CD14-positive monocyte (primary cell): ENCODE measurements at regions not wholly inside any gene's neighbourhood (a gene's known extent, or its start where the extent isn't known, plus 50 kb on each side); places are given as distances from the start of the nearest gene placed in this dataset.

Experiments used
- DNase-seq, 3 donors: peaks; one replicate each; pipeline ENCODE4 v3.0.0-alpha.2; 2011 to 2022
- H2AFZ ChIP-seq: 2 replicates; pipeline ENCODE4 v1.6.0; 2012; ENCODE audit warnings: mild to moderate bottlenecking, low read depth, low read length, inconsistent platforms; ENCODE audit not compliant: insufficient read depth, poor library complexity, severe bottlenecking
- H3K27ac ChIP-seq, 2 donors: 1 replicate in 1 of 2; 2 replicates in 1 of 2; pipeline ENCODE4 v1.5.1; 2012 to 2013; ENCODE audit warnings: low read length in 2 of 2, control low read depth in 1 of 2, inconsistent platforms in 1 of 2, low read depth in 1 of 2, mild to moderate bottlenecking in 1 of 2
- H3K27me3 ChIP-seq, 2 donors: one replicate each; pipeline versions ENCODE4 v1.6.0 to v1.6.1; 2011 to 2013; ENCODE audit warnings: low read length in 2 of 2; ENCODE audit not compliant: control insufficient read depth in 2 of 2, insufficient read depth in 2 of 2
- H3K36me3 ChIP-seq, 2 donors: replicated peaks in 1 of 2; 1 replicate in 1 of 2; 2 replicates in 1 of 2; pipeline versions ENCODE4 v1.5.1 to v1.6.1; 2012 to 2013; ENCODE audit warnings: low read length in 2 of 2, control low read depth in 1 of 2, inconsistent platforms in 1 of 2, mild to moderate bottlenecking in 1 of 2; ENCODE audit not compliant: insufficient read depth in 2 of 2, control insufficient read depth in 1 of 2
- H3K4me1 ChIP-seq, 2 donors: 1 replicate in 1 of 2; 2 replicates in 1 of 2; pipeline versions ENCODE4 v1.5.1 to v1.6.1; 2012 to 2013; ENCODE audit warnings: low read length in 2 of 2, control low read depth in 1 of 2, inconsistent platforms in 1 of 2, mild to moderate bottlenecking in 1 of 2, moderate library complexity in 1 of 2; ENCODE audit not compliant: insufficient read depth in 2 of 2, control insufficient read depth in 1 of 2
- H3K4me2 ChIP-seq: replicated peaks from 2 replicates; pipeline ENCODE3; 2012; ENCODE audit warnings: low read length, moderate library complexity, mild to moderate bottlenecking; ENCODE audit not compliant: poor library complexity, severe bottlenecking; ENCODE audit errors: extremely low read depth
- H3K4me3 ChIP-seq, 3 experiments: fragments of 200-600 bp in 1 of 3; sonication (generic) in 1 of 3; replicated peaks in 1 of 3; 1 replicate in 2 of 3; 2 replicates in 1 of 3; pipeline ENCODE4 v1.5.1; 2011 to 2013; ENCODE audit warnings: low read length in 3 of 3, mild to moderate bottlenecking in 3 of 3, control low read depth in 2 of 3, low read depth in 2 of 3, inconsistent platforms in 1 of 3, moderate library complexity in 1 of 3
- H3K79me2 ChIP-seq: 2 replicates; pipeline ENCODE4 v1.6.0; 2012; ENCODE audit warnings: mild to moderate bottlenecking, control low read depth, inconsistent platforms, low read length, moderate library complexity; ENCODE audit not compliant: insufficient read depth
- H3K9ac ChIP-seq: 2 replicates; pipeline ENCODE4 v1.6.0; 2017; ENCODE audit warnings: low read length, mild to moderate bottlenecking; ENCODE audit not compliant: insufficient read depth, poor library complexity, severe bottlenecking
- H3K9me3 ChIP-seq, 2 donors: replicated peaks in 1 of 2; 1 replicate in 1 of 2; 2 replicates in 1 of 2; pipeline versions ENCODE4 v1.5.1 to v1.6.1; 2012 to 2013; ENCODE audit warnings: low read length in 2 of 2, control low read depth in 1 of 2; ENCODE audit not compliant: control insufficient read depth in 1 of 2, insufficient read depth in 1 of 2
- H4K20me1 ChIP-seq: 2 replicates; pipeline ENCODE4 v1.6.0; 2012; ENCODE audit warnings: mild to moderate bottlenecking, low read length, control low read depth, moderate library complexity; ENCODE audit not compliant: insufficient read depth
- H3K27ac Mint-ChIP-seq, 7 donors: one replicate each; pipeline ENCODE4 v1.8.0; 2020; ENCODE audit warnings: mild to moderate bottlenecking in 7 of 7, mixed read lengths in 7 of 7, moderate library complexity in 6 of 7, inconsistent platforms in 2 of 7
- H3K27me3 Mint-ChIP-seq, 3 donors: one replicate each; pipeline ENCODE4 v1.8.0; 2021 to 2022; ENCODE audit warnings: low read depth in 3 of 3, mild to moderate bottlenecking in 3 of 3, mixed read lengths in 3 of 3, moderate library complexity in 3 of 3, inconsistent platforms in 1 of 3
- H3K36me3 Mint-ChIP-seq, 2 donors: one replicate each; pipeline ENCODE4 v1.8.0; 2020; ENCODE audit warnings: mixed read lengths in 2 of 2, inconsistent platforms in 1 of 2, mild to moderate bottlenecking in 1 of 2
- H3K4me1 Mint-ChIP-seq: one replicate; pipeline ENCODE4 v1.8.0; 2020; ENCODE audit warnings: mild to moderate bottlenecking, mixed read lengths
- H3K4me3 Mint-ChIP-seq, 2 donors: one replicate each; pipeline ENCODE4 v1.8.0; 2020; ENCODE audit warnings: mild to moderate bottlenecking in 2 of 2, mixed read lengths in 2 of 2, moderate library complexity in 1 of 2
- H3K9me3 Mint-ChIP-seq, 7 donors: one replicate each; pipeline ENCODE4 v1.8.0; 2020 to 2022; ENCODE audit warnings: mixed read lengths in 7 of 7, mild to moderate bottlenecking in 6 of 7, moderate library complexity in 6 of 7, inconsistent platforms in 2 of 7
- CTCF ChIP-seq: fragments of 200-600 bp; IDR thresholded peaks from one replicate; pipeline ENCODE4 v1.8.0; 2022; ENCODE audit warnings: antibody characterized with exemption, mild to moderate bottlenecking
- WGBS: methylation state at CpG from one replicate; pipeline ENCODE4 v1.1.5; 2013; ENCODE audit warnings: missing lambda C conversion rate; ENCODE audit not compliant: insufficient coverage; 5-methylcytosine and 5-hydroxymethylcytosine counted together
- intact Hi-C, 2 donors: fragments of 100-400 bp; cut with micrococcal nuclease; formaldehyde crosslinking; loops; one replicate each; pipeline versions ENCODE4 v1.15.0 to v1.15.1; 2023

- Mint-ChIP-seq H3K27ac (peak overlapping the region; percentile 90 to 95 (median 93)), H3K9me3 (peaks cover 0 to 1% (median 0%) of the 10 kb centered on the region in 7 donors), H3K4me1 (peaks cover 30% of the 10 kb centered on the region), H3K4me3 (peak overlapping the region; percentile 76 to 89), H3K27me3 (no peaks in the 10 kb centered on the region), H3K36me3 (peaks cover 3 to 8% of the 10 kb centered on the region in 2 donors)
- H3K4me1 ChIP-seq: peaks cover 18 to 33% of the 10 kb centered on the region in 2 donors
- peak overlapping the region; percentile 51 to 83 (median 67) for H3K4me3 ChIP-seq
- no peaks in the 10 kb centered on the region for H3K9me3 ChIP-seq
- H3K9ac ChIP-seq: peak overlapping the region; percentile 91
- WGBS: 47% methylated on average over 15 of the region's 18 CpGs
- H2AFZ ChIP-seq: peak overlapping the region; percentile 83
- peaks cover 9% of the 10 kb centered on the region for H3K79me2 ChIP-seq
- H4K20me1 ChIP-seq: no peaks in the 10 kb centered on the region
- H3K27me3 ChIP-seq: no peaks in the 10 kb centered on the region
- DNase-seq: no peak
- H3K27ac ChIP-seq: peak overlapping the region; percentile 73 to 96
- TF ChIP-seq CTCF: no peak
- intact Hi-C loops: loop anchor here (1.0 to 10.0 kb wide), 5 partner anchors 8 to 258 kb away; partner anchors contain the start of gene GTSE1 (in 1 of the 2)
- H3K36me3 ChIP-seq: no peaks in the 10 kb centered on the region
- H3K4me2 ChIP-seq: peak overlapping the region; percentile 91
Measured at GRCh38 chr22:46036558-46037408, 59.8 kb upstream of the WNT7B start.

- Mint-ChIP-seq H3K36me3 (peaks cover 3 to 10% of the 10 kb centered on the region in 2 donors), H3K27me3 (peaks cover 0 to 2% (median 0%) of the 10 kb centered on the region in 3 donors), H3K27ac (peak overlapping the region in 2 of 7 donors; percentile 2 to 30), H3K4me3 (no peak overlapping the region), H3K9me3 (peaks cover 0 to 1% (median 0%) of the 10 kb centered on the region in 7 donors), H3K4me1 (peaks cover 31% of the 10 kb centered on the region)
- H3K79me2 ChIP-seq: peaks cover 15% of the 10 kb centered on the region
- H3K4me2 ChIP-seq: no peak overlapping the region
- no peak overlapping the region for H3K4me3 ChIP-seq
- peaks cover 21 to 33% of the 10 kb centered on the region in 2 donors for H3K4me1 ChIP-seq
- no peaks in the 10 kb centered on the region for H4K20me1 ChIP-seq
- DNase-seq: no peak
- H3K9me3 ChIP-seq: no peaks in the 10 kb centered on the region
- intact Hi-C loops: loop anchor here (5.0 to 10.0 kb wide), 3 partner anchors 34 to 257 kb away; partner anchors contain the start of gene GTSE1 (in 1 of the 2)
- WGBS: 88% methylated on average over 1 of the region's 2 CpGs
- no peak for TF ChIP-seq CTCF
- H3K36me3 ChIP-seq: no peaks in the 10 kb centered on the region
- no peaks in the 10 kb centered on the region for H3K27me3 ChIP-seq
- H2AFZ ChIP-seq: no peak overlapping the region
- no peak overlapping the region for H3K9ac ChIP-seq
- no peak overlapping the region for H3K27ac ChIP-seq
Measured at GRCh38 chr22:46038174-46038487, 61.2 kb upstream of the WNT7B start.
